HepG2 (cell line): ENCODE measurements at regions not wholly inside any gene's neighbourhood (a gene's known extent, or its start where the extent isn't known, plus 50 kb on each side); places are given as distances from the start of the nearest gene placed in this dataset.

Experiments used
- ATAC-seq: fragments of 200-7000 bp; cut with Tn5 transposase; 3 replicates; pipeline ENCODE4 v1.9.1; 2020; ENCODE audit warnings: mild to moderate bottlenecking, moderate library complexity
- BruUV-seq: library from RNA; stranded (reverse); fragments of 400-500 nt; replicated peaks from 2 replicates; lab custom pipeline; 2021; lab: Mats Ljungman, UMichigan
- CTCF ChIA-PET: fragments of 300-600 bp; formaldehyde crosslinking; extraction: SDS; loops from one replicate; lab custom pipeline; 2021; ENCODE audit warnings: low total read pairs, inconsistent platforms, low intra/inter-chr PET ratio; lab: Yijun Ruan, JAX
- POLR2A ChIA-PET: fragments of 350-600 bp; sonication (Branson Sonifier 250); formaldehyde crosslinking; loops from one replicate; lab custom pipeline; 2020; ENCODE audit warnings: antibody characterized with exemption, inconsistent platforms; lab: Yijun Ruan, JAX
- DNase-seq: peaks from one replicate; pipeline ENCODE4 v3.0.0-alpha.2; 2015; ENCODE audit warnings: low spot score
- FAIRE-seq: peaks from 3 replicates; lab custom pipeline; 2011; peaks lifted over from hg19 to GRCh38; lab: Jason Lieb, UNC
- H2AFZ ChIP-seq: one replicate; pipeline ENCODE4 v1.6.1; 2011; ENCODE audit warnings: low read length, inconsistent platforms
- H3K27ac ChIP-seq: fragments of 300-600 bp; 3 replicates; pipeline ENCODE4 v1.8.0; 2011; ENCODE audit warnings: mixed run types, mild to moderate bottlenecking, mixed read lengths, low read length, inconsistent platforms; ENCODE audit not compliant: insufficient read depth; ENCODE audit errors: extremely low read length
- H3K27me3 ChIP-seq, 2 experiments: fragments of 200-600 bp in 1 of 2; 2 replicates in 1 of 2; 3 replicates in 1 of 2; pipeline versions ENCODE4 v1.6.0 to v1.8.0; 2011; ENCODE audit warnings: low read length in 2 of 2, mild to moderate bottlenecking in 2 of 2, moderate library complexity in 2 of 2, inconsistent platforms in 1 of 2; ENCODE audit not compliant: insufficient read depth in 2 of 2, control insufficient read depth in 1 of 2
- H3K36me3 ChIP-seq, 2 experiments: fragments of 200-600 bp in 1 of 2; replicated peaks in 1 of 2; 2 replicates in 1 of 2; 3 replicates in 1 of 2; pipeline versions ENCODE4 v1.5.1 to v1.8.0; 2011; ENCODE audit warnings: low read length in 2 of 2, inconsistent platforms in 1 of 2; ENCODE audit not compliant: insufficient read depth in 2 of 2, control insufficient read depth in 1 of 2
- H3K4me1 ChIP-seq: 2 replicates; pipeline ENCODE4 v1.5.1; 2012; ENCODE audit warnings: low read length, inconsistent platforms; ENCODE audit not compliant: insufficient read depth
- H3K4me2 ChIP-seq: 2 replicates; pipeline ENCODE4 v1.6.0; 2011; ENCODE audit warnings: low read depth, low read length, inconsistent platforms
- H3K4me3 ChIP-seq, 3 experiments: fragments of 200-600 bp in 1 of 3; sonication (generic), shearing (Covaris generic) in 1 of 3; replicated peaks in 1 of 3; 2 replicates each; pipeline ENCODE4 v1.5.1; 2011 to 2016; ENCODE audit warnings: low read length in 3 of 3, inconsistent platforms in 2 of 3, low read depth in 2 of 3, mild to moderate bottlenecking in 2 of 3, control low read depth in 1 of 3, mixed read lengths in 1 of 3; ENCODE audit not compliant: insufficient read depth in 1 of 3
- H3K79me2 ChIP-seq: one replicate; pipeline ENCODE4 v1.6.1; 2011; ENCODE audit warnings: low read length, inconsistent platforms; ENCODE audit not compliant: insufficient read depth
- H3K9ac ChIP-seq: 2 replicates; pipeline ENCODE4 v1.6.0; 2011; ENCODE audit warnings: mild to moderate bottlenecking, low read depth, low read length, inconsistent platforms; ENCODE audit not compliant: insufficient read depth
- H3K9me3 ChIP-seq: 2 replicates; pipeline ENCODE4 v1.5.1; 2012; ENCODE audit warnings: mild to moderate bottlenecking, low read length
- H4K20me1 ChIP-seq: 2 replicates; pipeline ENCODE4 v1.6.0; 2011; ENCODE audit warnings: inconsistent platforms, mild to moderate bottlenecking, low read length, moderate library complexity; ENCODE audit not compliant: insufficient read depth
- HOXA7 ChIP-seq: sonication (generic); formaldehyde crosslinking; IDR thresholded peaks from 2 replicates; pipeline ENCODE4 v1.8.1; 2022; ENCODE audit warnings: mild to moderate bottlenecking, missing genetic modification reagents, moderate library complexity
- NFATC3 ChIP-seq: sonication (generic); formaldehyde crosslinking; IDR thresholded peaks from 2 replicates; pipeline ENCODE4 v1.5.1; 2020; ENCODE audit warnings: mild to moderate bottlenecking, missing genetic modification reagents
- NR2F2 ChIP-seq: IDR thresholded peaks from 2 replicates; pipeline ENCODE4 v1.6.1; 2012; ENCODE audit warnings: low read depth, inconsistent platforms, borderline replicate concordance
- RAD51 ChIP-seq: fragments of 450-650 bp; IDR thresholded peaks from 2 replicates; pipeline ENCODE4 v1.6.1; 2016; ENCODE audit warnings: borderline replicate concordance
- SOX6 ChIP-seq, 2 experiments: fragments of 450-650 bp in 1 of 2; sonication (generic) in 1 of 2; formaldehyde crosslinking in 1 of 2; IDR thresholded peaks; 2 replicates each; pipeline versions ENCODE4 v1.4.0 to v1.6.1; 2017 to 2020; ENCODE audit warnings: antibody characterized with exemption in 1 of 2, mild to moderate bottlenecking in 1 of 2, missing genetic modification reagents in 1 of 2
- TEAD3 ChIP-seq: optimal IDR thresholded peaks from 2 replicates; pipeline ENCODE3; 2016; ENCODE audit warnings: borderline replicate concordance
- ZNF138 ChIP-seq: sonication (generic); formaldehyde crosslinking; IDR thresholded peaks from 2 replicates; pipeline ENCODE4 v1.5.0; 2020; ENCODE audit warnings: mild to moderate bottlenecking, low read depth, missing genetic modification reagents
- ZNF343 ChIP-seq: sonication (generic); formaldehyde crosslinking; IDR thresholded peaks from 2 replicates; pipeline ENCODE4 v1.4.0; 2020; ENCODE audit warnings: mild to moderate bottlenecking, missing genetic modification reagents
- ZNF577 ChIP-seq: sonication (generic); formaldehyde crosslinking; IDR thresholded peaks from 2 replicates; pipeline ENCODE4 v1.4.0; 2020; ENCODE audit warnings: mild to moderate bottlenecking, low read depth, missing genetic modification reagents, borderline replicate concordance
- ZNF7 ChIP-seq: IDR thresholded peaks from 2 replicates; pipeline ENCODE4 v1.6.1; 2016; ENCODE audit warnings: missing biosample characterization, missing genetic modification reagents
- WGBS: methylation state at CpG from one replicate; pipeline ENCODE4 v1.1.6; 2017; ENCODE audit warnings: low lambda C conversion rate; 5-methylcytosine and 5-hydroxymethylcytosine counted together
- in situ Hi-C: cut with HindIII; loops from 2 replicates; pipeline ENCODE4 v1.10.0; 2017; ENCODE audit warnings: low pct_unique_long_range_greater_than_20kb; ENCODE audit not compliant: extremely low pct_ligation_motif_present
- intact Hi-C: fragments of 100-400 bp; cut with micrococcal nuclease; formaldehyde crosslinking; loops from one replicate; pipeline ENCODE4 v1.10.0; 2022; ENCODE audit not compliant: unreplicated experiment
- TF ChIP-seq, protein P1 (sequence below): sonication (generic); formaldehyde crosslinking; IDR thresholded peaks from 2 replicates; pipeline ENCODE4 v1.9.0; 2021; ENCODE audit warnings: missing genetic modification reagents, mild to moderate bottlenecking, borderline replicate concordance
- TF ChIP-seq, protein P2 (sequence below): sonication (generic); formaldehyde crosslinking; IDR thresholded peaks from 2 replicates; pipeline ENCODE4 v1.4.0; 2020; ENCODE audit warnings: missing genetic modification reagents

DNA sequence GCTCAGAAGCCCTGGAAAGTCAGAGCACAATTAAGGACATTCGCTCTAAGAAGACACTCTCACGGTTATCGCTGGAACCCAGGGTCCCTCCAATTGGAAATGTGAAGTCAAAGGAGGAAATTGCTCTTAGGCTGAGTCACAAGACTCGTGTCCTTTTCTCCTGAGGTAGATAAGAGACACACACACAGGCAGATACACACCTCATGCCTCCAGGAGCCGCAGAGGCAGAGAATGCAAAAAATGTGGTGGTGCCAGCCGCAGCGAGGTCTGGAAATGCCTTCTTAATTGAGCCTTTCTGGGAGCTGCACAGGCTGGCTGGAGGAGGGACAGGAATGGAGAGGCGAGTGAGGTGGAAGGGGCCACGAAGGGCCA is 189.3 kb downstream of the OPA1 start:
- ATAC-seq: no peak
- no peak overlapping the region for H3K27ac ChIP-seq

More for the DNA sequence above, 189.3 kb downstream of the OPA1 start:
- H3K9ac ChIP-seq: no peak overlapping the region
- POLR2A ChIA-PET: no interaction called here
- BruUV-seq: no TSS peak
- TF ChIP-seq HOXA7 (no peak), RAD51 (no peak), ZNF138 (CRISPR knock-in tag) (no peak), TEAD3 (CRISPR knock-in tag) (peak; percentile 39), ZNF577 (CRISPR knock-in tag) (no peak), NR2F2 (no peak), ZNF343 (CRISPR knock-in tag) (no peak), ZNF7 (CRISPR knock-in tag) (peak; percentile 23; the same call in 1 of the 2 replicates), NFATC3 (CRISPR knock-in tag) (no peak), SOX6 (IDR thresholded peaks at IDR 0.05) (no peak), SOX6 (CRISPR knock-in tag; IDR thresholded peaks at IDR 0.05) (no peak)
- TF ChIP-seq, protein P1, sequence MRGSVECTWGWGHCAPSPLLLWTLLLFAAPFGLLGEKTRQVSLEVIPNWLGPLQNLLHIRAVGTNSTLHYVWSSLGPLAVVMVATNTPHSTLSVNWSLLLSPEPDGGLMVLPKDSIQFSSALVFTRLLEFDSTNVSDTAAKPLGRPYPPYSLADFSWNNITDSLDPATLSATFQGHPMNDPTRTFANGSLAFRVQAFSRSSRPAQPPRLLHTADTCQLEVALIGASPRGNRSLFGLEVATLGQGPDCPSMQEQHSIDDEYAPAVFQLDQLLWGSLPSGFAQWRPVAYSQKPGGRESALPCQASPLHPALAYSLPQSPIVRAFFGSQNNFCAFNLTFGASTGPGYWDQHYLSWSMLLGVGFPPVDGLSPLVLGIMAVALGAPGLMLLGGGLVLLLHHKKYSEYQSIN (CRISPR knock-in tag): no peak
- TF ChIP-seq, protein P2, sequence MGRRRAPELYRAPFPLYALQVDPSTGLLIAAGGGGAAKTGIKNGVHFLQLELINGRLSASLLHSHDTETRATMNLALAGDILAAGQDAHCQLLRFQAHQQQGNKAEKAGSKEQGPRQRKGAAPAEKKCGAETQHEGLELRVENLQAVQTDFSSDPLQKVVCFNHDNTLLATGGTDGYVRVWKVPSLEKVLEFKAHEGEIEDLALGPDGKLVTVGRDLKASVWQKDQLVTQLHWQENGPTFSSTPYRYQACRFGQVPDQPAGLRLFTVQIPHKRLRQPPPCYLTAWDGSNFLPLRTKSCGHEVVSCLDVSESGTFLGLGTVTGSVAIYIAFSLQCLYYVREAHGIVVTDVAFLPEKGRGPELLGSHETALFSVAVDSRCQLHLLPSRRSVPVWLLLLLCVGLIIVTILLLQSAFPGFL (CRISPR knock-in tag): no peak
- no peak overlapping the region for H2AFZ ChIP-seq
- peaks cover 58% of the 10 kb centered on the region for H3K4me1 ChIP-seq
- H3K79me2 ChIP-seq: no peaks in the 10 kb centered on the region
- 5% methylated on average over 9 of the region's 9 CpGs for WGBS
- intact Hi-C loops (loop anchor here (2.0 to 5.0 kb wide), 2 partner anchors 295 to 533 kb away; no protein-coding TSS in a partner anchor), in situ Hi-C loops (loop anchor here (5.0 kb wide), 1 partner anchor 355 kb away; the partner anchor contains the start of gene HES1)
- DNase-seq (no peak), FAIRE-seq (no peak)
- H3K4me3 ChIP-seq: no peak overlapping the region
- CTCF ChIA-PET: interaction anchor here (2.7 kb wide), 1 partner anchor 533 kb away, joined by 17 read pairs; no protein-coding TSS in a partner anchor
- no peaks in the 10 kb centered on the region for H3K9me3 ChIP-seq
- H3K36me3 ChIP-seq: no peaks in the 10 kb centered on the region
- H4K20me1 ChIP-seq: no peaks in the 10 kb centered on the region
- H3K27me3 ChIP-seq: peaks cover 0 to 20% of the 10 kb centered on the region in 2 experiments; a peak in 4 of 5 replicates
- peak overlapping the region; percentile 8; the same call in 1 of the 2 replicates for H3K4me2 ChIP-seq
